Thyroid gland (tissue), 4 donors: ENCODE measurements at regions not wholly inside any gene's neighbourhood (a gene's known extent, or its start where the extent isn't known, plus 50 kb on each side); places are given as distances from the start of the nearest gene placed in this dataset.

Experiments used
- DNase-seq, 2 donors: peaks; one replicate each; pipeline ENCODE4 v3.0.0-alpha.2; 2019
- H3K27ac ChIP-seq, 3 donors: fragments of 200-600 bp; sonication (generic); 1 replicate in 2 of 3; 2 replicates in 1 of 3; pipeline ENCODE4 v1.5.1; 2016 to 2019; ENCODE audit warnings: mild to moderate bottlenecking in 1 of 3, moderate library complexity in 1 of 3
- H3K27me3 ChIP-seq: fragments of 200-600 bp; sonication (generic); one replicate; pipeline ENCODE4 v1.5.1; 2019
- H3K36me3 ChIP-seq, 2 donors: fragments of 200-600 bp; sonication (generic); one replicate each; pipeline ENCODE4 v1.5.1; 2016 to 2019
- H3K4me1 ChIP-seq, 2 donors: fragments of 200-600 bp; sonication (generic); one replicate each; pipeline ENCODE4 v1.5.1; 2017 to 2019
- H3K4me3 ChIP-seq, 3 donors: fragments of 200-600 bp; sonication (generic); replicated peaks in 1 of 3; 1 replicate in 2 of 3; 2 replicates in 1 of 3; pipeline ENCODE4 v1.5.1; 2016; ENCODE audit warnings: mild to moderate bottlenecking in 1 of 3
- H3K9me3 ChIP-seq: fragments of 200-600 bp; sonication (generic); one replicate; pipeline ENCODE4 v1.5.1; 2017
- POLR2A ChIP-seq, 2 donors: fragments of 450-650 bp; IDR thresholded peaks; one replicate each; pipeline ENCODE4 v1.6.1; 2017; ENCODE audit warnings: antibody characterized with exemption in 2 of 2, mild to moderate bottlenecking in 2 of 2, moderate library complexity in 1 of 2
- WGBS, 2 donors: methylation state at CpG; one replicate each; pipeline ENCODE4 v1.1.5; 2017; 5-methylcytosine and 5-hydroxymethylcytosine counted together
- intact Hi-C: fragments of 100-400 bp; cut with DNase I; formaldehyde crosslinking; loops from one replicate; pipeline ENCODE4 v1.15.1; 2023
- TF ChIP-seq, protein P1 (sequence below), 6 experiments: fragments of 200-600 bp in 3 of 6; fragments of 450-650 bp in 3 of 6; sonication (generic) in 3 of 6; IDR thresholded peaks; one replicate each; pipeline ENCODE4 v1.5.1; 2016 to 2019; ENCODE audit warnings: antibody characterized with exemption in 6 of 6, mild to moderate bottlenecking in 2 of 6, inconsistent platforms in 1 of 6, moderate library complexity in 1 of 6

DNA sequence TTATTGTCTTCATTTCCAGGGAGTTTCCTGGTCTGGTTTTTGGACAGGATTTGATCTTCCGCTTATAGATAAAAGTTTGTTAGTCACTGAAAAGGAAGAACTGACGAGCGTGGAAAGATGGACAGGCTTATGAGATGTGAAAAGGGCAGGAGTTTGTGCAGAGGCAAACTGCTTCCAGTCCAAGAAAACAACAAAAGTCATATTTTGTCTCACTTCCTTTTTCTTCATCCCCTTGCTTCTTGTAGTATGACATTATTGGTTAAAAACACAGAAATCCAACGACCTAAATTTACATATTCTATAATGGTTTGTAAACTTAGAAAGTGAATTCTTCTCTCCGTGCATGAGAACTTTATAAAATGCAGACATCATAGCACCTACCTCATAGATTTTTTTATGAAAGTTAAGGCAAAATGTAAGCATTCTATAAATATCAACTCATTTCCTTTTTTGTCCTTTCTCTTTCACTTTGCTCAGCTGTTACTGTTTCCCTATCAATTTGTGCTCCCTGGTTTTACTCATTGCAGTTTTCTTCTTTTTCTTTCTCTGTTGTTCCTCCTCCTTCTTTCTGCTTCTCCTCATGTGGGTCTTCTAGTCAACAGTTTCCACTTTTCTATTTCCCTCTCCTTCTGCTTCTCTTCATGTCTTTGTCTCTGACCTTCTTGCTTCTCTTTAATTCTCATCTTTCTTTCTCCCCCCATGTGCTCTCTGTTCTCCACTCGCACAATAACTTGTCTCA lies 370.2 kb downstream of the ARL4A start:
- TF ChIP-seq, protein P1, sequence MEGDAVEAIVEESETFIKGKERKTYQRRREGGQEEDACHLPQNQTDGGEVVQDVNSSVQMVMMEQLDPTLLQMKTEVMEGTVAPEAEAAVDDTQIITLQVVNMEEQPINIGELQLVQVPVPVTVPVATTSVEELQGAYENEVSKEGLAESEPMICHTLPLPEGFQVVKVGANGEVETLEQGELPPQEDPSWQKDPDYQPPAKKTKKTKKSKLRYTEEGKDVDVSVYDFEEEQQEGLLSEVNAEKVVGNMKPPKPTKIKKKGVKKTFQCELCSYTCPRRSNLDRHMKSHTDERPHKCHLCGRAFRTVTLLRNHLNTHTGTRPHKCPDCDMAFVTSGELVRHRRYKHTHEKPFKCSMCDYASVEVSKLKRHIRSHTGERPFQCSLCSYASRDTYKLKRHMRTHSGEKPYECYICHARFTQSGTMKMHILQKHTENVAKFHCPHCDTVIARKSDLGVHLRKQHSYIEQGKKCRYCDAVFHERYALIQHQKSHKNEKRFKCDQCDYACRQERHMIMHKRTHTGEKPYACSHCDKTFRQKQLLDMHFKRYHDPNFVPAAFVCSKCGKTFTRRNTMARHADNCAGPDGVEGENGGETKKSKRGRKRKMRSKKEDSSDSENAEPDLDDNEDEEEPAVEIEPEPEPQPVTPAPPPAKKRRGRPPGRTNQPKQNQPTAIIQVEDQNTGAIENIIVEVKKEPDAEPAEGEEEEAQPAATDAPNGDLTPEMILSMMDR (IDR thresholded peaks at IDR 0.05), result no peak
- Histone ChIP-seq H3K4me3 (no peak overlapping the region), H3K36me3 (no peaks in the 10 kb centered on the region), H3K4me1 (no peaks in the 10 kb centered on the region), H3K9me3 (no peaks in the 10 kb centered on the region), H3K27ac (no peak overlapping the region), H3K27me3 (no peaks in the 10 kb centered on the region)
- 74% methylated on average over 6 of the region's 6 CpGs for WGBS, 2 donors
- no peak for DNase-seq
- intact Hi-C loops, result no loop called here

DNA sequence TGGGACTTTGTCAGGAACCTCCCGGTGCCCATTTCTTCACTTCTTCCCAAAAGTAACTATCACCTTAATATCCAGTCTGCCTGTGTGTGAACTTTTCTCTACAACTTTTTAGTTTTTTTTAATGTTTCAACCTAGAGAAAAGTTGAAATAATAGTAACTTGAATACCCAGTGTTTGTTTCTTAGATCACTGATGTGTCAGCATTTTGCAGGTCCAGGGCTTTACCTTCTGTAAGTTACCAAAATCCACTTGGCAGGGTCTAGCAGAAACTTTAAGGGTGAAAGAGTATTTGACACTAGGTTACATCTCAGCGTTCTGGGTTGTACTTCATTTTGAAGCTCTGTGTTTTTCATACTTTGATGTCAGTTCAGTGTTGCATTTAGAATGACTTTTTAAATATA lies 372.7 kb downstream of the ARL4A start:
- 84 to 89% methylated on average over 2 of the region's 2 CpGs for WGBS, 2 donors
- no peak for DNase-seq
- Histone ChIP-seq H3K27me3 (no peaks in the 10 kb centered on the region), H3K36me3 (no peaks in the 10 kb centered on the region), H3K27ac (no peak overlapping the region), H3K4me1 (no peaks in the 10 kb centered on the region), H3K9me3 (no peaks in the 10 kb centered on the region), H3K4me3 (no peak overlapping the region)
- TF ChIP-seq, protein P1 (IDR thresholded peaks at IDR 0.05), result no peak
- intact Hi-C loops, result no loop called here

DNA sequence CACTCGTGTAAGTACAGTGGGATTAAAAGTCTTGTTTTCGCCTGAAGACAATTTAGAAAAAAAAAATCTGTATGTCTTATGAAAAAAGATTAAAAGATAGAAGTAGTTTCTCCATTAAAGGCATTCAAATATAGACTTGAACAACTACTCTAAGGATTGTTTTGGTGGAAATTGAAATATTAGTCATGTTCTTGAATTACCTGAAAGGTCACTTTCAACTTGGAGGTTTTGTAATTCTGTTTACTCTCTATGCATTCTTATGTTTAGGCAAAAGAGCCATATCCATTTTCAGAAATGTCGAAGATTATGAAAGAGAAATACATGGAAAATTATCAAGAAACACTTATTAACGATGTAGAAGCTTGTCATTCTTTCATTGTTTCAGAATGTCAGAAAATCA lies 373.7 kb downstream of the ARL4A start:
- intact Hi-C loops, result no loop called here
- Histone ChIP-seq H3K27me3 (no peaks in the 10 kb centered on the region), H3K27ac (no peak overlapping the region), H3K4me3 (no peak overlapping the region), H3K36me3 (no peaks in the 10 kb centered on the region), H3K4me1 (no peaks in the 10 kb centered on the region), H3K9me3 (no peaks in the 10 kb centered on the region)
- no peak for DNase-seq
- 84 to 92% methylated on average over 4 of the region's 4 CpGs for WGBS, 2 donors
- no peak for TF ChIP-seq POLR2A (IDR thresholded peaks at IDR 0.05)

DNA sequence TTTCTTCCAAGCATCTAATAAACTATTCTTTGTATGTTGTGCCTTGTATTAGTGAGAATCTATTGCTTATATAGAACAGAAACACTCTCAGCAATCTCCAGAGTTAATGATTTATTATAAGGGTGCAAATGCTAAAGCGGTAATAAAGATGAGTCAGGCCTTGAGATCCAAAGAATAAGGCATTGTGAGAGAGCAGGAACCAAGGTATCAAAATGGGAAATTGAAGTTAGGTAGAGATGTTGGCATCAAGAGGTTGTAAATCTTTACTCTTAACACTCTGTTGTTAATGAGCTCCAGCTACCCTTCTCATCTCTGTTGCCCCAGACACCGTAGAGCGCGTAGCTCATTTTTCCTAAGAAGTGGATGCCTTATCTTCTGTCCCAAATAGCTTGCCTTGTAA lies 375.2 kb downstream of the ARL4A start:
- H3K27ac ChIP-seq, result no peak overlapping the region
- intact Hi-C loops, result no loop called here
- no peak for TF ChIP-seq POLR2A (IDR thresholded peaks at IDR 0.05)
- TF ChIP-seq, protein P1 (IDR thresholded peaks at IDR 0.05), result no peak
- WGBS, 2 donors, result 94 to 98% methylated on average over 4 of the region's 4 CpGs
- DNase-seq, result no peak
- no peak overlapping the region for H3K4me3 ChIP-seq
- H3K9me3 ChIP-seq, result no peaks in the 10 kb centered on the region
- H3K27me3 ChIP-seq, result no peaks in the 10 kb centered on the region
- no peaks in the 10 kb centered on the region for H3K4me1 ChIP-seq
- no peaks in the 10 kb centered on the region for H3K36me3 ChIP-seq

DNA sequence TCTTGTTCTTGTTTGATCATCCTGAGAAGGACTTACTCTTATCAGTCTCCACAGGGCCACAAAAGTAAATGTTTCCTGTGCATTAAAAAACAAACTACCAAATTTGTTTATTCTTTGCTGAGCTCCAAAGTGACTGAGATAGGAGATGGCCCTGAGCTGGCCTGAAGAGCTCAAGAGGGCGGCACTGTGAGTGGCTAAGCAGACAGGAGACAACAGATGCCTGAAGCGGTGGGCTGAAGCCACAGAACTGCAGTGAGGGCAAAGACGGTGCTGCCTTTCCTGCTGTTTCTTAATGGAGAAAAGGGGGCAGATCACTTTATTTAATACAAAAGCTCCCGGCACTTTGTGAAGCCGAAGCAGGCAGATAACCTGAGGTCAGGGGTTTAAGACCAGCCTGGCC lies 379.6 kb downstream of the ARL4A start:
- TF ChIP-seq, protein P1 (IDR thresholded peaks at IDR 0.05), result no peak
- TF ChIP-seq POLR2A (IDR thresholded peaks at IDR 0.05), result no peak

More for the DNA sequence above, 379.6 kb downstream of the ARL4A start:
- H3K4me1 ChIP-seq, result no peaks in the 10 kb centered on the region
- DNase-seq, result no peak
- H3K36me3 ChIP-seq, result no peaks in the 10 kb centered on the region
- H3K27ac ChIP-seq, result no peak overlapping the region
- intact Hi-C loops, result no loop called here
- H3K4me3 ChIP-seq, result no peak overlapping the region
- no peaks in the 10 kb centered on the region for H3K9me3 ChIP-seq
- 52 to 62% methylated on average over 5 of the region's 5 CpGs for WGBS, 2 donors
- no peaks in the 10 kb centered on the region for H3K27me3 ChIP-seq
